HCT116 (cell line): ENCODE measurements at regions not wholly inside any gene's neighbourhood (a gene's known extent, or its start where the extent isn't known, plus 50 kb on each side); places are given as distances from the start of the nearest gene placed in this dataset.

Source experiments
- CTCF ChIP-seq, 3 experiments: fragments of 200-600 bp in 1 of 3; sonication (generic) in 1 of 3; IDR thresholded peaks in 2 of 3; conservative IDR thresholded peaks in 1 of 3; 2 replicates each; pipeline ENCODE4 v1.5.1; 2012 to 2017; ENCODE audit warnings: low read depth in 2 of 3, low read length in 2 of 3, antibody characterized with exemption in 1 of 3, borderline replicate concordance in 1 of 3, control low read depth in 1 of 3, mild to moderate bottlenecking in 1 of 3, mixed read lengths in 1 of 3, mixed run types in 1 of 3, moderate library complexity in 1 of 3; ENCODE audit not compliant: insufficient read depth in 1 of 3
- EZH2 ChIP-seq: fragments of 200-600 bp; sonication (generic); IDR thresholded peaks from 2 replicates; pipeline ENCODE4 v1.6.1; 2017; ENCODE audit warnings: antibody characterized with exemption, mixed run types
- EZH2phosphoT487 ChIP-seq: fragments of 200-600 bp; IDR thresholded peaks from 2 replicates; pipeline ENCODE4 v1.6.1; 2018; ENCODE audit warnings: antibody characterized with exemption, borderline replicate concordance
- POLR2A ChIP-seq: IDR thresholded peaks from 2 replicates; pipeline ENCODE4 v1.7.0; 2011; ENCODE audit warnings: borderline replicate concordance; ENCODE audit not compliant: insufficient read depth, insufficient read length; ENCODE audit errors: extremely low read depth
- POLR2AphosphoS5 ChIP-seq: IDR thresholded peaks from 2 replicates; pipeline ENCODE4 v1.6.1; 2011; ENCODE audit warnings: mild to moderate bottlenecking, low read depth, low read length, moderate library complexity
- RAD21 ChIP-seq: IDR thresholded peaks from 2 replicates; pipeline ENCODE4 v1.6.1; 2012; ENCODE audit warnings: low read depth, mild to moderate bottlenecking
- SIN3A ChIP-seq: IDR thresholded peaks from 2 replicates; pipeline ENCODE4 v1.6.1; 2012; ENCODE audit warnings: low read depth
- SRF ChIP-seq: IDR thresholded peaks from 2 replicates; pipeline ENCODE4 v1.6.1; 2012; ENCODE audit warnings: low read depth
- ZFX ChIP-seq: fragments of 450-650 bp; IDR thresholded peaks from 2 replicates; pipeline ENCODE4 v1.6.1; 2017
- TF ChIP-seq, protein P1 (sequence below): IDR thresholded peaks from 2 replicates; pipeline ENCODE4 v1.6.1; 2012; ENCODE audit warnings: low read depth

DNA sequence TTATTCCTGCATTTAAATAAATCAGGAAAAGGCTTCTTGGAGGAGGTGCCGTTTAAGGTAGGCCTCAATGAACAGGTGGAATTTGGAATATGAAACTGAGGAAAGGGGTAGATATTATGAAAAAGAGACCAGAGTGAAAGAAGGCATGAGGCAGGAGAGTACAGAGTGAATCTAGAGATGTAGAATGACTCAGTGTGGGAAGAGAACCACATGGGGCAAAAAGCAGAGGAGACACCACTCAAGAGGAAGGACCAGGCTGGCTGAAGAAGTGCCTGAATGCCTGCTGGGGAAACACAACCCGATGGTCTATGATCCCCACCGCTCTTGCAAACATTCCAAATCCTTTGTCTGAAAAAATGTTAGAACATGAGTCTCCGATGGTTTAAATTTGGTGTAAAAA, 1134.1 kb downstream of the VRK1 start:
- no peak for TF ChIP-seq EZH2
- no peak for TF ChIP-seq POLR2A
- no peak for TF ChIP-seq CTCF (IDR thresholded peaks at IDR 0.05 in 2 of 3, conservative IDR thresholded peaks at IDR 0.05 in 1 of 3; ENCODE audit: borderline replicate concordance in 1 of 3, insufficient read depth in 1 of 3, low read depth in 2 of 3, low read length in 2 of 3)
- no peak for TF ChIP-seq SRF
- TF ChIP-seq POLR2AphosphoS5 = no peak
- no peak for TF ChIP-seq SIN3A
- no peak for TF ChIP-seq EZH2phosphoT487
- no peak for TF ChIP-seq ZFX
- no peak for TF ChIP-seq RAD21
- TF ChIP-seq, protein P1, sequence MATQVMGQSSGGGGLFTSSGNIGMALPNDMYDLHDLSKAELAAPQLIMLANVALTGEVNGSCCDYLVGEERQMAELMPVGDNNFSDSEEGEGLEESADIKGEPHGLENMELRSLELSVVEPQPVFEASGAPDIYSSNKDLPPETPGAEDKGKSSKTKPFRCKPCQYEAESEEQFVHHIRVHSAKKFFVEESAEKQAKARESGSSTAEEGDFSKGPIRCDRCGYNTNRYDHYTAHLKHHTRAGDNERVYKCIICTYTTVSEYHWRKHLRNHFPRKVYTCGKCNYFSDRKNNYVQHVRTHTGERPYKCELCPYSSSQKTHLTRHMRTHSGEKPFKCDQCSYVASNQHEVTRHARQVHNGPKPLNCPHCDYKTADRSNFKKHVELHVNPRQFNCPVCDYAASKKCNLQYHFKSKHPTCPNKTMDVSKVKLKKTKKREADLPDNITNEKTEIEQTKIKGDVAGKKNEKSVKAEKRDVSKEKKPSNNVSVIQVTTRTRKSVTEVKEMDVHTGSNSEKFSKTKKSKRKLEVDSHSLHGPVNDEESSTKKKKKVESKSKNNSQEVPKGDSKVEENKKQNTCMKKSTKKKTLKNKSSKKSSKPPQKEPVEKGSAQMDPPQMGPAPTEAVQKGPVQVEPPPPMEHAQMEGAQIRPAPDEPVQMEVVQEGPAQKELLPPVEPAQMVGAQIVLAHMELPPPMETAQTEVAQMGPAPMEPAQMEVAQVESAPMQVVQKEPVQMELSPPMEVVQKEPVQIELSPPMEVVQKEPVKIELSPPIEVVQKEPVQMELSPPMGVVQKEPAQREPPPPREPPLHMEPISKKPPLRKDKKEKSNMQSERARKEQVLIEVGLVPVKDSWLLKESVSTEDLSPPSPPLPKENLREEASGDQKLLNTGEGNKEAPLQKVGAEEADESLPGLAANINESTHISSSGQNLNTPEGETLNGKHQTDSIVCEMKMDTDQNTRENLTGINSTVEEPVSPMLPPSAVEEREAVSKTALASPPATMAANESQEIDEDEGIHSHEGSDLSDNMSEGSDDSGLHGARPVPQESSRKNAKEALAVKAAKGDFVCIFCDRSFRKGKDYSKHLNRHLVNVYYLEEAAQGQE = no peak
